ENCODE measurements at regions not wholly inside any gene's neighbourhood (a gene's known extent, or its start where the extent isn't known, plus 50 kb on each side); places are given as distances from the start of the nearest gene placed in this dataset.

GRCh38 chr9:81191222-81191621 lies 498.1 kb downstream of the TLE1 start:
- no peak for TF ChIP-seq CTCF (conservative IDR thresholded peaks at IDR 0.05 in 1 of 2, IDR thresholded peaks at IDR 0.05 in 1 of 2; ENCODE audit: extremely low read depth in 1 of 2, insufficient read depth in 1 of 2, low read depth in 1 of 2, low read length in 2 of 2)
- TF ChIP-seq EZH2 (IDR thresholded peaks at IDR 0.05; ENCODE audit: borderline replicate concordance, low read length), result no peak

All from mammary epithelial cell (primary cell).